GM12872 (cell line): ENCODE measurements at regions not wholly inside any gene's neighbourhood (a gene's known extent, or its start where the extent isn't known, plus 50 kb on each side); places are given as distances from the start of the nearest gene placed in this dataset.

Experiments
- TF ChIP-seq, protein P1 (sequence below): IDR thresholded peaks from 3 replicates; pipeline ENCODE4 v1.5.1; 2011; ENCODE audit warnings: low read depth, mild to moderate bottlenecking, low read length, moderate library complexity; ENCODE audit not compliant: insufficient read depth

DNA sequence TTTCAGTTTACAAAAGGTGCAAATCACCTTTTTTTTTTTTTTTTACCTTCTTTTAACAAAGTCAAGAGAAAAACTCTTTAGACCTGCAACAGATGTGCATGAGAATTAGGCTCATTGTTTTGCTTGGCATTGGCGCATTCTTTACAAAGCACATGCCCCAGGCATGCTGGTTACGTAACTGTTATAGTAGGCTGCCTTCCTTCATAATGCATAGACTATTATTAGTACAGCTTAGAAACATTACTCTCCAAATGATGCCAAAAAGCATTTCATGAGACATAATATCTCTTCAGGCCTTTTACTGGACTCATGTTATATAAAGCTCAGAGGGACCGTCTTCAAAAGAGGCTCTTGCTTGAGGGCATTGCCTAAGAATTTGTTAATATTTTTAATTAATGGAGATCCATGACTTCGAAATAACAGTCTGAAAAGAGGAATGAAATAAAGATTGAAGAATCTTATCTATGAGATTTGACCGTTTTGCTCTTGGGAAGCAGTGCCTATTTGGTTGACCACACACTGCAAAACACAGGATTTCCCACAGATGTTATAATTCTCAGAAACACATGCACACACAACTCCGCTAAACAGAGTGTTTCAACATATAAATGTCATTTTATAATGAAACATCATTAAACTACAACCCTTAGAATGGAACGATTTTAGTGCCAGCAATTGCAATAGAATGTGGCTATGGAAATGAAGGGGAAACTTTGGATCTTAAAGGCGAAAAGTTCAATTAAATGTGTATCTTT, 478.7 kb downstream of the PRR16 start:
- TF ChIP-seq, protein P1, sequence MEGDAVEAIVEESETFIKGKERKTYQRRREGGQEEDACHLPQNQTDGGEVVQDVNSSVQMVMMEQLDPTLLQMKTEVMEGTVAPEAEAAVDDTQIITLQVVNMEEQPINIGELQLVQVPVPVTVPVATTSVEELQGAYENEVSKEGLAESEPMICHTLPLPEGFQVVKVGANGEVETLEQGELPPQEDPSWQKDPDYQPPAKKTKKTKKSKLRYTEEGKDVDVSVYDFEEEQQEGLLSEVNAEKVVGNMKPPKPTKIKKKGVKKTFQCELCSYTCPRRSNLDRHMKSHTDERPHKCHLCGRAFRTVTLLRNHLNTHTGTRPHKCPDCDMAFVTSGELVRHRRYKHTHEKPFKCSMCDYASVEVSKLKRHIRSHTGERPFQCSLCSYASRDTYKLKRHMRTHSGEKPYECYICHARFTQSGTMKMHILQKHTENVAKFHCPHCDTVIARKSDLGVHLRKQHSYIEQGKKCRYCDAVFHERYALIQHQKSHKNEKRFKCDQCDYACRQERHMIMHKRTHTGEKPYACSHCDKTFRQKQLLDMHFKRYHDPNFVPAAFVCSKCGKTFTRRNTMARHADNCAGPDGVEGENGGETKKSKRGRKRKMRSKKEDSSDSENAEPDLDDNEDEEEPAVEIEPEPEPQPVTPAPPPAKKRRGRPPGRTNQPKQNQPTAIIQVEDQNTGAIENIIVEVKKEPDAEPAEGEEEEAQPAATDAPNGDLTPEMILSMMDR: no peak

- TF ChIP-seq, protein P1: no peak
These were observed 490.2 kb downstream of the PRR16 start for GRCh38 chr5:120954255-120954654.

- TF ChIP-seq, protein P1: no peak
These were observed 491.7 kb downstream of the PRR16 start for GRCh38 chr5:120955795-120956194.

DNA sequence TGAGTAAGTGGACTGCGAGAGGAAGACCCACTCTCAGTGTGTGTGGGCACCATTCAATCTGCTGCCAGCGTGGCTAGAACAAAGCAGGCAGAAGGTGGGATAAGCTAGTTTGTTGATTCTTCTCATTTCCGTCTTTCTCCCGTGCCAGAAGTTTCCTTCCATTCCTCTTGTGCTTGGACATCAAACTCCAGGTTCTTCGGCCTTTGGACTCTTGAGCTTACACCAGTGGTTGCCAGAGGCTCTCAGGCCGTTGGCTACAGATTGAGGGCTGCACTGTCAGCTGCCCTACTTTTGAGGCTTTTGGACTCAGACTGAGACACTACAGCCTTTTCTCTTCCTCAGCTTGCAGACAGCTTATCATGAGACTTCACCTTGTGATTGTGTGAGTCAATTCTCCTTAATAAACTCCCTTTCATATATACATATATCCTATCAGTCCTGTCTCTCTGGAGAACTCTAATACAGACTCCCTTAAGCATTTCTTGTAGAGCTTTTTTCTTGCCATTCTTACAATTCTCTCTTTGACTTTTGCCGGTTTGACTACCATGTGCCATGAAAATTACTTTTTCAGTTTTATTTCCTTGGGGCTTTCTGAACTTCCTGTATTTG, 494.9 kb downstream of the PRR16 start:
- TF ChIP-seq, protein P1: no peak

DNA sequence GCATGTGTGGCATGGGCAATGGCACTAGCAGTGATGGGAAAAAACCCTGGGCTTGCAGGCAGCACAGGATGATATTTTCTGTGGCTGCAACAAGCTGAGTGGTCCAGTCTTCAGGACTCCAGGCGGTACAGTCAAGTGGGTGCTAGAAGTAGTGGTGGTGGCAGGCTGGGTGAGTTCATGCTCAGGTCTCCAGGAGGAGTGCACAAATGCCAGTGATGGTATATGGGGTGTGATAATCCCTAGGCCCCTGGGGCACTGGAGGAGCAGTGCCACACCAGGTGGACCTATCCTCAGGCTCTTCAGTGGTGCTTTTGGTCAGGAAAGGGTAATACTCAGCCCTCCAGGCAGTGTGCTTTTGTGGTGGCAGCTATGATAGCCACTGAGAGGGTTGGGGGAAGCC, 496.4 kb downstream of the PRR16 start:
- TF ChIP-seq, protein P1: no peak

DNA sequence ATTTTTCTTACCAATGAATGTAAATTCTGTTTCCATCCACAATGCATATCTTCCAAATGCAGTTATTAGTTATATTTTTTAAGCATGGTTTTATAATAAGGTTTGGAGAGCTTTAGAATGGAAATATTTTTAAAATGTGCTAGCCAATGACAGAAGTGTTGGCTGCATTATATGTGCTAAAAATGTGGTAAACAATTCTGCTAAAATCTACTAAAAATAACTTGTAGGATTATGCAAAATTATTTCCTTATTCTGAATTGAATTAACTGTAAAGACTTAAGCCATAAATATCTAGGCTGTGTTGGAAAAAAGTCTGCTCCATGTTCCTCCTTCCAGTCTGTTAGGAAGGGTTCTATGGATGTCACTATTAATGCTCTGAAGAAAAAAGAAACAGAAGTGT, 503.3 kb downstream of the PRR16 start:
- TF ChIP-seq, protein P1: no peak

- TF ChIP-seq, protein P1: no peak
These were observed 510.6 kb downstream of the PRR16 start for GRCh38 chr5:120974690-120975089.
